ENCODE measurements at regions not wholly inside any gene's neighbourhood (a gene's known extent, or its start where the extent isn't known, plus 50 kb on each side); places are given as distances from the start of the nearest gene placed in this dataset.
"Not testable (repeated sequence)": the region's sequence is repeated elsewhere in the genome, so short reads cannot be mapped to it uniquely, and the experiment has no call there.

DNA sequence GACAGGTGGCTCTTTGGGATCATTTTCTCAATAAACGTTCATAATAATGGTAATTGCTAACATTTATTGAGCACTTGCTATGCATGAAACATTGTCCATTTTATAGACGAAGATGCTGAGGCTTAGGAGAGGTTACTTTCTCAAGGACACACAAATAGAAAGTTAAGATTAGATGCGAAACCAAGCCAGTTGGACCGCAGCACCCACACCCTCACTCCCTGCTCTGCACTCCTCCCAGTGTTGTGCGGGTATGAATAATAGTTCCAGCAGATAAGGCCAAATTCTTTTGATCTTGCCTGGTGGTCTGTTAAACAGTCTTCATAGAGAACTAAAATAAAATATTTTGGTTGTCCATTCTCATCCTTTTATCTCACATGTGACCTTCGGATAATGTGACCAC lies 85.0 kb upstream of the BEND4 start:
- Mint-ChIP-seq H3K27me3 (ENCODE audit: low read depth, poor library complexity) (peaks cover 9% of the 10 kb centered on the region), H3K4me3 (no peak overlapping the region), H3K27ac (no peak overlapping the region), H3K9me3 (no peaks in the 10 kb centered on the region), H3K4me1 (no peaks in the 10 kb centered on the region), H3K36me3 (ENCODE audit: low read depth) (no peaks in the 10 kb centered on the region)
- TF ChIP-seq, protein P1, sequence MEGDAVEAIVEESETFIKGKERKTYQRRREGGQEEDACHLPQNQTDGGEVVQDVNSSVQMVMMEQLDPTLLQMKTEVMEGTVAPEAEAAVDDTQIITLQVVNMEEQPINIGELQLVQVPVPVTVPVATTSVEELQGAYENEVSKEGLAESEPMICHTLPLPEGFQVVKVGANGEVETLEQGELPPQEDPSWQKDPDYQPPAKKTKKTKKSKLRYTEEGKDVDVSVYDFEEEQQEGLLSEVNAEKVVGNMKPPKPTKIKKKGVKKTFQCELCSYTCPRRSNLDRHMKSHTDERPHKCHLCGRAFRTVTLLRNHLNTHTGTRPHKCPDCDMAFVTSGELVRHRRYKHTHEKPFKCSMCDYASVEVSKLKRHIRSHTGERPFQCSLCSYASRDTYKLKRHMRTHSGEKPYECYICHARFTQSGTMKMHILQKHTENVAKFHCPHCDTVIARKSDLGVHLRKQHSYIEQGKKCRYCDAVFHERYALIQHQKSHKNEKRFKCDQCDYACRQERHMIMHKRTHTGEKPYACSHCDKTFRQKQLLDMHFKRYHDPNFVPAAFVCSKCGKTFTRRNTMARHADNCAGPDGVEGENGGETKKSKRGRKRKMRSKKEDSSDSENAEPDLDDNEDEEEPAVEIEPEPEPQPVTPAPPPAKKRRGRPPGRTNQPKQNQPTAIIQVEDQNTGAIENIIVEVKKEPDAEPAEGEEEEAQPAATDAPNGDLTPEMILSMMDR (IDR thresholded peaks at IDR 0.05) = no peak
- DNase-seq = no peak

DNA sequence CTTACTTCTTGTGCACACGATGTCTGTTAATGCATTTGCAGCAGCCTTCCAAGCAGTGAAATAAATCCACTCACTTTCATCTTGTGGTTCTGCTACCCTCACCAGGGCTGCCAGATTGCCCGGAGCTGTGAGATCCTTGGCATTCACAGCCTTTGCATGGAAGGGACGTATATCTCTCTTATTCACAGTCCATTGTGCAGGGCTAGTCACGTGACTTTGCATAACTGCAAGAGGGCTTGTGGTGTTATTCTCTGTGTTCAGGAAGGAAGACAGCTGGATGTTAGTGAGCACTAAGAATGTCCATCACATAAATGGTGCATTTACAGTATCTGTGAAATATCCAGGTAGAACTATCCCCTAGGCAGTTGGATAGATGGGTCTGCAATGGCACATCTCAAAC lies 96.5 kb upstream of the BEND4 start:
- H3K4me1 Mint-ChIP-seq = no peaks in the 10 kb centered on the region
- TF ChIP-seq, protein P1 (IDR thresholded peaks at IDR 0.05) = no peak
- no peaks in the 10 kb centered on the region for H3K36me3 Mint-ChIP-seq (ENCODE audit: low read depth)
- H3K4me3 Mint-ChIP-seq = no peak overlapping the region
- H3K9me3 Mint-ChIP-seq = no peaks in the 10 kb centered on the region
- no peak overlapping the region for H3K27ac Mint-ChIP-seq
- DNase-seq = no peak
- peaks cover 11% of the 10 kb centered on the region for H3K27me3 Mint-ChIP-seq (ENCODE audit: low read depth, poor library complexity)

DNA sequence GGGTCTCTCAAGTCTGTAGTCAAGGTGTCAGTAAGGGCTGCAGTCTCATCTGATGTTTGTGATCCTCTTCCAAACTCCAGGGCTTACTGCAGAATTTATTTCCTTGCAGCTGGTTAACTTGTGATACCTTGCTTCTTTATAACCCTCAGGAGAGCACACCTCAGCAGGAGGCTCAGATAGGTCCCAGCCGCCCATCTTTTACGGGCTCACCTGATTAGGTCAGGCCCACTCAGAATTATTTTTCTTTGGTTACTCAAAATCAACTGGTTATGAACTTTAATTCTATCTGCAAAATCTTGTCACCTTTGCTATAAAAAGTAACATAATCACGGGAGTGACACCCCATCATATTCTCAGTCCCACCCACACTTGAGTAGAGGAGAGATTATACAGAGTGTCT lies 99.9 kb upstream of the BEND4 start:
- H3K36me3 Mint-ChIP-seq (ENCODE audit: low read depth) = no peaks in the 10 kb centered on the region
- H3K9me3 Mint-ChIP-seq = no peaks in the 10 kb centered on the region
- TF ChIP-seq, protein P1 (IDR thresholded peaks at IDR 0.05) = no peak
- no peak overlapping the region for H3K4me3 Mint-ChIP-seq
- peaks cover 10% of the 10 kb centered on the region for H3K27me3 Mint-ChIP-seq (ENCODE audit: low read depth, poor library complexity)
- no peaks in the 10 kb centered on the region for H3K4me1 Mint-ChIP-seq
- no peak overlapping the region for H3K27ac Mint-ChIP-seq
- DNase-seq = no peak

DNA sequence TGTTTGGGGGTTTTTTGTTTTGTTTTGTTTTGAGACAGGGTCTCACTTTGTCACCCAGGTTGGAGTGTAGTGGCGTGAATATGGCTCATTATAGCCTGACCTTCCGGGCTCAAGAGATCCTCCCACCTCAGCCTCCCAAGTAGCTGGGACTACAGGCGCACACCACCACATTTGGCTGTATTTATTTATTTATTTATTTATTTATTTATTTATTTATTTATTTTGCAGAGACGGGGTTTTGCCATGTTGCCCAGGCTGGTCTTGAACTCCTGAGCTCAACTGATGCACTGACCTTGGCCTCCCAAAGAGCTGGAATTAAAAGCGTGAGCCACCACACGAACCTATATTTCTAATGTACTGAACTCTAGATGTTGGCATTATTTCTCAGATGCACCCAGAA lies 105.2 kb upstream of the BEND4 start:
- H3K4me3 Mint-ChIP-seq; H3K27ac Mint-ChIP-seq; H3K4me1 Mint-ChIP-seq; H3K27me3 Mint-ChIP-seq (ENCODE audit: low read depth, poor library complexity); H3K36me3 Mint-ChIP-seq (ENCODE audit: low read depth); H3K9me3 Mint-ChIP-seq; DNase-seq: not testable (repeated sequence)

DNA sequence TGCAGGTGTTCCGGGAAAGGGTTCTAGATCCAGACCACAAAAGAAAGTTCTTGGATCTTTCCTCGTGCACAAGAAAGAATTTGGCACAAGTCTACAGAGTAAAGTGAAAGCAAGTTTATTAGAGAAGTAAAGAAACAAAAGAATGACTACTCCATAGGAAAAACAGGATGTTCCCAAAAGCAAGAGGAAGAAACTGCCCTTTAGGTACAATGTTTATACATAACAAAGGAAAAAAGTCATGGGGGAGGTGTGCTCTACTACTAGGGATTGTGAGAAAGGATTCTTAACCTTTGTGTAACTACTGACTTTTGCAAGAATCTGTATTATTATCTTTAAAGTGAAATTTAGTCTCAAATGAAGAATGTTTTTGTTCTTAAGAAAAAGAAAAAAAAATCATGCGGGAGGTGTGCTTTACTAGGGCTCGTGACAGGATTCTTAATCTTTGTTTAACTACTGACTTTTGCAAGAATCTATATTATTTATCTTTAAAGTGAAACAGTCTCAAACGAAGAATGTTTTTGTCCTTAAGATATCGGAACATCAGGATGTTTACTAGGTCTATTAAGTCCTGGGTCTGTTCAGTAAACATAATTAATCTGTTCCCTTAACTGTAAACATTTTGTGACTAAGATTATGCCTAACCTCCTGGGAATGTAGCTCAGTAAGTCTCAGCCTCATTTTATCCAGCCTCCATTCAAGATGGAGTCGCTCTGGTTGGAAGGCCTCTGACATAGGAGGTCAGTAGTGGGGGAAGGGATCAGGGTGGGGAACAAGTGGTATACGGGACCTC lies 110.4 kb upstream of the BEND4 start:
- TF ChIP-seq, protein P1 (IDR thresholded peaks at IDR 0.05) = no peak
- no peaks in the 10 kb centered on the region for H3K36me3 Mint-ChIP-seq (ENCODE audit: low read depth)
- no peaks in the 10 kb centered on the region for H3K4me1 Mint-ChIP-seq
- no peak overlapping the region for H3K27ac Mint-ChIP-seq
- no peaks in the 10 kb centered on the region for H3K27me3 Mint-ChIP-seq (ENCODE audit: low read depth, poor library complexity)
- DNase-seq = no peak
- H3K9me3 Mint-ChIP-seq = peaks cover 26% of the 10 kb centered on the region
- H3K4me3 Mint-ChIP-seq = no peak overlapping the region

DNA sequence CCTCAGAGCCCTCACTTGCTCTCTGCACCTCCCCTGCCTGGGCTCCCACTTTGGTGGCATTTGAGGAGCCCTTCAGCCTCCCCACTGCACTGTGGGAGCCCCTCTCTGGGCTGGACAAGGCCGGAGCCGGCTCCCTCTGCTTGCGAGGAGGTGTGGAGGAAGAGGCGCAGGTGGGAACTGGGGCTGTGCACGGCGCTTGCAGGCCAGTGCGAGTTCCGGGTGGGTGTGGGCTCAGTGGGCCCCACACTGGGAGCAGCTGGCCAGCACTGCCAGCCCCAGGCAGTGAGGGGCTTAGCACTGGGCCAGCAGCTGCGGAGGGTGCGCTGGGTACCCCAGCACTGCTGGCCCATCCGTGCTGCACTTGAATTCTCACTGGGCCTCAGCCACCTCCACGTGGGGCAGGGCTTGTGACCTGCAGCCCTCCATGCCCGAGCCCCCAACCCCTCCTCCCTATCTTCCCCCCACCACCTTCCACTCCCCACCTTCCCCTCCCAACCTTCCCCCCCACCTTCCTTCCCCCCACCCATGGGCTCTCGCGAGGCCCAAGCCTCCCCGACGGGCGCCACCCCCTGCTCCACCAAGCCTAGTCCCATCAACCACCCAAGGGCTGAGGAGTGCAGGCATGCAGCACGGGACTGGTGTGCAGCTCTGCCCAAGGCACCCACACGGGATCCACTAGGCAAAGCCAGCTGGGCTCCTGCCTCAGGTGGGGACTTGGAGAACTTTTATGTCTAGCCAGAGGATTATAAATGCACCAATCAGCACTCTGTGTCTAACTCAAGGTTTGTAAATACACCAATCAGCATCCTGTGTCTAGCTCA lies 113.5 kb upstream of the BEND4 start:
- Mint-ChIP-seq H3K9me3 (peaks cover 23% of the 10 kb centered on the region), H3K27ac (no peak overlapping the region)

More for the DNA sequence above, 113.5 kb upstream of the BEND4 start:
- H3K4me1 Mint-ChIP-seq = no peaks in the 10 kb centered on the region
- TF ChIP-seq, protein P1 (IDR thresholded peaks at IDR 0.05) = no peak
- H3K4me3 Mint-ChIP-seq = no peak overlapping the region
- peaks cover 4% of the 10 kb centered on the region for H3K27me3 Mint-ChIP-seq (ENCODE audit: low read depth, poor library complexity)
- no peaks in the 10 kb centered on the region for H3K36me3 Mint-ChIP-seq (ENCODE audit: low read depth)
- DNase-seq = no peak

All from nephron progenitor cell (in vitro differentiated cells).